HG03108 (cell line): ENCODE measurements at regions not wholly inside any gene's neighbourhood (a gene's known extent, or its start where the extent isn't known, plus 50 kb on each side); places are given as distances from the start of the nearest gene placed in this dataset.

Experiments
- ATAC-seq: cut with Tn5 transposase; IDR thresholded peaks from one replicate; pipeline ENCODE4 v1.9.1; 2021; ENCODE audit warnings: moderate library complexity; ENCODE audit not compliant: unreplicated experiment

DNA sequence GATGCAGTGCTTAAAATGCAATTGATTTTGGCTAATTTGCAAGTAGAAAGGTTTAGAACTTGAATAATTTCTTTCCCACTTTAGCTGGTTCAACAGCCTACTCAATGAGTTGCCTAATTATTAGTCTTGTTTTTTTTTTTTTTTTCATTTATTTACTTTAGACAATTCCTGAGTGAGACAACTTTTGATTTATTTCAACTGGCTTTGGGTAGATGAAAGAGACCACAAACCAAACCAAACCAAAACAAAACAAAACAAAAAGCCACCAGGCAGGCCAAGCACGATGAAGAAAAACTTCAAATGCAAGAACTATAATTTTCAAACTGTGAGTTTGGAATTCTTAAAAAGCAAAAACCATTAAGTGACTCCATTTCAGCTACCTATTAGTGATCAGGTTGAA lies 469.9 kb downstream of the GBE1 start:
- ATAC-seq = no peak

DNA sequence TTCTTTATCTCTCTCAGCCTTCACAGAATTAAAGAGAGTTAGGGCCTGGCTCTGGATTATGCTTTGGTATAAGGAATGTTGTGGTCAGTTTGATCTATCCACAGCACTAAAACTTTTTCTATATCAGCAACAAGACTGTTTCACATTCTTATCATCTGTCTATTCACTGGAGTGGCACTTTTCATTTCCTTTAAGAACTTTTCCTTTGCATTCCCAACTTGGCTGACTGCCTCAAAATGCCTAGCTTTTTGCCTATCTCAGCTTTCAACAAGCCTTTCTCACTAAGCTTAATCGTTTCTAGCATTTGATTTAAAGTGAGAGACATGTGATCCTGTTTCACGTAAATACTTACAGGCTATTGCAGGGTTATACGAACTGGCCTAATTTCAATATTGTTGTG lies 471.8 kb downstream of the GBE1 start:
- no peak for ATAC-seq

DNA sequence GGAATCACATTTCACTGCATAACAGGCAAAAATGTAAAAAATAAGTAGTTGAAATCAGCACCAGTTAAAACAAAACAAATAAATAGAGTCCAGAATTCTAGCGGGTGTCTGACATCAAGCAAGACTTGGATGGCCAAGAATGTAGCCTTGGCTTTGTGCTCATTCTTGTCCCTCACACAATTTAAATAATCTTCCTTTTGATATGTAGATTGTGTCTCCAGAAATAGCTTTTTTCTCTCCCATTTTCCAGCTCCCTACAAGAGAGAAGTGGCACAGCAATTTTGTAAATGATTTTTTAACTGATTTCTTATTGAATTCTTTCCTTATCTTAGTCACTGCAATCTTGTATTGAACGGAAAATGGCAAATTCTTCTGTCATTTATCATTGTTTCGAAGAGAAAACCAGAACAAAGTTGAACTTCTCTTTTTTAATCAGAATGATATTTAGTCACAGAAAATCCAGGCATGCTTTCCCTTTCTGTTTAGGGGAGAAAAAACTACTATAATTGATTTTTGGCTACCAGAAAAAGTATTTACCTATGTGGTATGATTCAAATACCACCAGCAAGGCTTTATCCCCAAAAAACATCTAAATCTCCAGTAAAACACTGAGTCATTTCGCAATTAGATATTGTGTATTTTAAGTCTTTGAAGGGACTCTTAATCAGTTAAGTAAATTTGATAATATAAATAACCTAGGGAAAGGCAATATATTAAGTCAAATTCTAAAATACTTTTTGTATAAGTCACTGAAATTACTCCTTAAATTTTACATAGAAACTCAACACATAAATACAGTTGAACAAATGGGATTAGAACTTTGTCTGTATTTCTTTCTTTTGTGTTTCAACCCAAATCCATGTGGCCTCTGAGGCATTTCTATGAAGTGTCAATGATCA lies 481.7 kb downstream of the GBE1 start:
- no peak for ATAC-seq

DNA sequence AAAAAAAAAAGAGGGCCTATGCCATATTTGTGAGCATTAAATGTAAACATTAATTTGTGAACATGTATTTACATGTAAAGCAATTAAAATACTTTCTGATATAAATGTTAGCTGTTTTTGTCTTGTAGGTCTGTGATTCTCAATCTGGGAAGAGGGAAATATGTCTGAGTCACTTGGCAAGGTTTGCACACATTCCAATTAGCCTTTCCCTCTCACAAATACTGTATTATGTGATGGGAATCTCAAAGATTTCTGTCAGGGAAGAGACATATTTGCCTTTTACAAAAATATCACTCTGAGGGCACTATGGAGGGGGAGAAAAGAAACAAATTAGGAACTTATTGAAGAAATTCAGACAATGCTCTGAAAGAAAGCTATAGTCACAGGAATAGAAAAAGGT lies 483.6 kb downstream of the GBE1 start:
- ATAC-seq = no peak

DNA sequence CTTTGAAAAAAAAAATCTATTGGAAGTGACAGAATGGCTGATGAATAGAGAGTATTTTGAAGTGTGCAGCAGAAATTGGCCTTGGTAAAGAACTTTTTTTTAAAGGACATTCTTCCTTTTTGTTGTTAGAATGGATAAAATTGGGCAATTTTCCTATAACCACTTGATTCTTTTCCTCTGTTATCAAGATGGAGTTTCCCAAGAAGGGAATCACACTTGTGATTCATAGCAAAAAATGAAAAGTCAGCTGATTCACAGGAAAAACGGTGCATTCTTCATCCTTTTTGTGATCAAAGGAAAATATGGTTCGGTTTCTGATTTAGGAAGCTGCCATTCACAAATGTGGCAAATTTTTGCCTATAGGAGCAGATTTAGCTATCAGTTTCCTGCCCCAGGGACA lies 486.8 kb downstream of the GBE1 start:
- no peak for ATAC-seq

DNA sequence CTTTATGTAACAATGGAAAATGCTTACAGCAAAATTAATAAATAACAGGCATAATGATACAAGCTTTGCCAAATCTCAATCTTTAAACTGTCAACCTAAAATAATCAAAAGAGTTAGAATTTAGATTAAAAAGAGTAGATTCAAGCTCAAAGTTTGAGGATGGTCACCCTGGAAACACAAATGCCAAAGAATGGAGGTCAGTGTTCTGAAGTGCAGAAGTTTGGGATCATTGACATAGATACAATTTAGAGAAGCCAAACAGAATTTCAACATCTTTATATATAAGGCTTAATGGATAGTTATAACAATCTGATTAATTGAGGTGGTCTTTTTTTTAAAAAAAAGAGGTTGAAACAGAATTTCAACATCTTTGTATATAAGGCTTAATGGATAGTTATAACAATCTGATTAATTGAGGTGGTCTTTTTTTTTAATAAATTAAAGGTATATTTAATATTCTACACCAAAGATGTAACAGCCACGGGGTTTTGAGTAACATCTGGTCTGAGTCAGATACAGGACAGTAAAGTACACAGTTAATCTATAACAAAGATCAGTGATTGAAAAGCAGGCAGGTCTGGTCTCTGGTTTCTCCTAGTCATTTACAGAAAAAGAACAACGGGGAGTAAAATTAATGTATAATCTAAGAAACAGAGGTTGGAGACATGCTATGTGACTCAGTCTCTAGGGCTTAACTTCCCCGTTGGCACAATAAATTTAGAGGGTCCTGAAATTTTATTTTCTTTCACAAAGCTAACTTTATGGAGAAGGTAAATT lies 490.7 kb downstream of the GBE1 start:
- peak; percentile 100 for ATAC-seq

DNA sequence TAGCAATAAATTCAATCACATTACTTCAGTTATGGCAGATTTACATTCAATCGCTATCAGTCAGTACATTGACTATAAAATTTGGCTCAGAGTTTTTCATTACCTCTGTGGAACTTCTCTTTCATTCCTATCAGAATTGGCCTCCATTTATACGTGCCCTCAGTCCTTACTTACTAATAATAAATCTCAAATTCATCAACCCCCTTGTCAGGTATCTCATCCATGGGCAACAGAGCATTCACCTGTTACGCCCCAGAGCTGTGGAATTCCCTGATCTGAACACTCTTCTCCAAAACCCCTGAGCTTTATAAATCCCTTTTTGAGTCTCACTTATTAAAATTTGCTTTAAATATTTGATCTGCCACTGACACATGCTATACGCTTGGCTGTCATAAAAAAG lies 492.9 kb downstream of the GBE1 start:
- no peak for ATAC-seq

DNA sequence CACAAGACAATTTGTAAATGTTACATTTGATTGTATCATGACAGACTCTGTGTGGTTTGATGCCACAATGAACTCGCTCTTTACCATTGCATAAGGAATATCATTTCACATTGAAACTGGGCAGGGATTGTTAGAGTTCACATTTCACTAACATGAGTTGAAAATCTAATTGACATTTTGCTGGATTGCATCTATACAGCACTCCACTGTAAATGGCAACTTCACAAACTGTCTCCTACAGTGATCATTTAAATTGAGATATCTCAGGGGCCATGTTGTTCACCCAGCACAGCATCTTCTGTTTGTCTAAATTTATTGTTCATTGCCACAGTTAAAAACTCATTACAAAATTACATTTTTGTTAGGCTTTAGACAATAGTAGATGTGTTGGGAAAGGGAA lies 499.4 kb downstream of the GBE1 start:
- no peak for ATAC-seq

DNA sequence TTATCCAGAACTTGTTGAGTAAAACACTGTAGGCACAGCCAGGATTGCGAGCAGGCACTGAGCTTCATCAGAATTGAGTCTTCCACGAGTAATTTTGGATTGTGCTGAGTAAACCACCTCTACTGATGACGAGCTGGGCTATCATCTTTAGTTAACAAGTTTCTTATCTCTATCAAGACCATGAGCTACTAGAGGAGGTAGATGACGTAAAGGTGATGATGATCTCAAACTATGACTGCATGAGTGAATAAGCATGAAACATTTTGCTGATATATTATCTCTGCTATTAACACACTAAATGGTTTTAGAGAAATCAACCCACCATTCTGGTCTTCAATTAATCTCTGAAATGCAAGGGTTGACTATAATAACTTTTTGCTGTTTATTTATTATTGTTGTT lies 506.0 kb downstream of the GBE1 start:
- no peak for ATAC-seq

DNA sequence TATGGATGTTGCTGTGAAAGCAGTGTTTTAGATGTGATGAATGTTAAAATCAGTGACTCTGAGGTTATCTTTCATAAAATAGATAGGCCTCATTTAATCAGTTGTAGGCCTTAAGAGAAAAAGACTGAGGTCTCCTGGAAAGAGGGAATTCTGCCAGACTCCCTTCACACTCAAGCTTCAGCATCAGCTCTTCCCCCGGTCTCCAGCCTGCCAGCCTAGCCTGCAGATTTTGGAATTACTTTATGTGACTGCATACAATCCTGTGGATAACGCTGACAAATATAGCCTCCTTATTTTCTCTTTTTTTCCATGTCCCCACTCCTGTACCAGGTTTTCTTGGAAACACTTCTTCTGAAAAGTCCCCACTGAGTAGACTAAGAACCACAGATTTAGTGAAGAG lies 510.3 kb downstream of the GBE1 start:
- no peak for ATAC-seq

DNA sequence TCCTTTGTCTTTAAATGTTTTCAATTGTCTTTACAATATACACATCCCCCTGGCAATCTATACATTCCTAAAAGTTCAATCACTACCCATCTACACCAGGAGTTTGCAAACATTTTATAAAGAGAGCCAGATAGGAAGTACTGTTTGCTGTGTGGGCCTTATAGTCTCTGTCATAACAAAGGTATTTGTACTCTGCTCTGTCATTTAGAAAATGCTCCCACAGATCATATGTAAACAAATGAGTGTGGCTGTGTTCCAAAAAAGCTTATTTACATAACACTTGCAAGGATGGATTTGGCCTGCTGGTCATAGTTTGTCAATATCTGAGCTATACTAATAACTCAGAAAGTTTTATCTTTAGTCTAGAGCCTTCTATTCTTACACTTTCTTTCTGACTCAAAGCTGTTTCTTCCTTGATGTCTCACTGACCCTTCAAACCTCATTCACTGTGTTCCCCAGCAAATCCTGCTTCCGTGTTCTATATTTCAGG lies 511.9 kb downstream of the GBE1 start:
- peak; percentile 76 for ATAC-seq

DNA sequence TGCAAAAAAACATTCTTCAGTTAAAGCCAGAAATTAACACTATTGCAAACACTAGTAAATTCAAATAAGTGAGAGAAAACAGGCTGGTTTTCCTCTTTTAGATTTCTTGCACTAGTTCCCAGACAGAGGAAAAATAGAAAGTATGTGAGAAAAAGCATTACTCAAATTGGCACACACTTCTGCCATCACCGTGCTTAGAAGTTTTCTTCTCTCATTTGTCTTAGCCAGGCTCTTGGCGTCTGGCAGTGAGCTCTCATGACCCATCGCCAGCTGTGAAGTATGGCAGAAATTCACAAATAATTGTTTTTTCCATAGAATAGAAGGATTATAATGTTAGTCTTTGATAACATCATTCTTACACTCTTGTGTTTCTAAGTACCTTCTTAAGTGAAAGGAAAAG lies 515.9 kb downstream of the GBE1 start:
- no peak for ATAC-seq

DNA sequence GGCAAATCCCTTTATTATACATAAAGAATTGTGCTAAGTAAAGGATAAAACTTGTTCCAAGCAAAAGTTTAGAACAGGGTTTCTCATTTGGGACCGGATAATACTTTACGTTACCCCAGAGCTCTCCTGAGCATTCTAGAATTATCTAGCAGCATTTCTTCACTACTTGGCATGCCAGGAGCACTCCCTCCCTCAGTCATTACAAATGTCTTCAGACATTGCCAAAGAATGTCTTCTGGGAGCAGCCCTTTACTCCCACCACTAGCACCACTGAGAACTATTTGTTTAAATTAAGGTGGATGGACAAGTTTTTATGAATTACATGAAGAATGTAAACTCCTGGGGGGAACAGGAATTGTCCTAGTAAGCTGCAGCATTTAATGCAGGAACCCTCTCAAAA lies 516.4 kb downstream of the GBE1 start:
- ATAC-seq = no peak

DNA sequence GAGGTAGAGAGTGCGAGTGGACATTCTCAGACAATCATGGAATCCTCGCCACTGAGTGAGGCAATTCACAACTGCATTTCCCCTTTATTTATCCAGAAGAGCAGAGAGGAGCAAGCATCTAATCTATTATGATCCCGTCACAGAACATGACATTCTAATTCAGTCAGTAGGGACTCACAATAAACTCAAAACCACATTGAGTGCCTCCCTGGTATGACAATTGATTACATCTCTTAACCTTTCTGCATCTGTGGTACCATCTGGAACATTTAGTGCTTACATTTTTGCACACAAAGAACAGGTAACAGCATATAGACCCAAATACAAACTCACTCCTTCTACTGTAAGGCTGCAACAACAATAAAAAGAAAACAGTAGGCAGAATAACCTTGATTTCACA lies 517.2 kb downstream of the GBE1 start:
- ATAC-seq = no peak

DNA sequence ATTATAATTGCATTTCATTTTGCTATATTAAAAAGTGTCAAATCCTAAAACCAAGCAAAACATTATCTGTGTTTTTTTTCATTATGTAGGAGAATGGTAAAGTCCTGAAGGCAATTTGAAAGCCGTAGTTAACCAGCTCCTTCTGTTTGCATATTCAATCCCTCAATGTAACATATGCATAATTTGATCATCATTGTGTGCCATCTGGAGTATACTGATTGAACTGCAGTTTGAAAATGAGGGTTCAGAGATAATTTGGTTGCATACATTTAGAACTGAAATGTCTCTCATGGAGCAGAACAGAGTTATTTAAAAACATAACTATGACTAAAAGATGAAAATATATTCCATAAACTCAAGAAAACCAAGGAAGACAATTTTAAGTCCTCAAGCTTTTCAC lies 518.6 kb downstream of the GBE1 start:
- ATAC-seq = no peak

DNA sequence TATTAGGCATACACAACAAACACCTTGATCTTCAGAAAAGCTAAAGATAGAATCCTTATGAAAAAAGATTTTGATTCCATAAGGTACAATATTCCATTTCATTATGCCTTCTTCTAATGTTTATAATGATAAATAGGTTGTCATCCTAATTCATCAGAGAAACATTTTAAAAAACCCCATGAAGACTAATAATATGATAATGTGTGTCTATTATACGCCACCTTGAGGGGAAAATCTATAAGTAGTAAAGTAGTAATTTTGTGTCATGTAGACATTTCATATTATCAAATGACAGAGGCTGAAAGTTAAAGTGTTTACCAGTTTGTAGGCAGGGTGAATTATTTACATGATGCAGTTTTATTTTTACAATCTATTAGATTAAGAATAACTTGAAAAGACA lies 524.3 kb downstream of the GBE1 start:
- no peak for ATAC-seq

DNA sequence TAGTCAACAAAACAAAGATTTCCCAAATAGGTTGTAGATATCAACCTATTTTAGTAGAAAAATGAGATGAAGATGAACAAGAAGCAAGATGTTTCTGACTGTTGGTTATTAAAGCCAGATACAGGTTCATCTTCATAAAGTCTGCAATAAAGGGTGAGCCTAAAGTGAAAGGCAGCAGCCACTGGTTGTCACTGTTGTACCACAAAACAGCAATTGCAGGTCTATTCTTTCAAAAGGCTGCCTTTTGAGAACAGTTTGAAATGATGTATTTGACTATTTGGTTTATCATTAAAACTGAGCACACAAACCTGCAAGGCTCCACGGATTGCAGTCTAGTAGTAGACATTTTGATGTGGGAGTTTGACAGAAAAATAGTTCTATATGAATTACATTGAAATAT lies 543.4 kb downstream of the GBE1 start:
- ATAC-seq = no peak

DNA sequence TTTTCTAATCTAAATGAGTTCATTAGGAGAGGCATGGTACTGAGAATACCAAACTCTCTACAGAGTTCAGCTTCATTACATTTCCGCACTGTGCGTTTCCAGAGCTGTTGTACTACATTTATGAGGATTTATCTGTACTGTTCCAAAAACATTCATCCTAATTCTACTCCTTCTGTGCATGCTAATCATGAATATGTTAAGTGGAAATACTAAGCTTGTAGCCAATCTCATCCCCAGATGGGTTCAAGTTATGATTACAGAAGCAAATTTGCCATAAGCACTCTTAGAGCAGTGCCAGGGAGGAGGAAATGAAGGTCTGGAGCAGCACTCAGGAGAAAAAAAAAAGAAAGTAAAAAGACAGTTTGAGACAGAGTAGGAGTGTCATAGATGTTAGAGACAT lies 544.3 kb downstream of the GBE1 start:
- no peak for ATAC-seq

DNA sequence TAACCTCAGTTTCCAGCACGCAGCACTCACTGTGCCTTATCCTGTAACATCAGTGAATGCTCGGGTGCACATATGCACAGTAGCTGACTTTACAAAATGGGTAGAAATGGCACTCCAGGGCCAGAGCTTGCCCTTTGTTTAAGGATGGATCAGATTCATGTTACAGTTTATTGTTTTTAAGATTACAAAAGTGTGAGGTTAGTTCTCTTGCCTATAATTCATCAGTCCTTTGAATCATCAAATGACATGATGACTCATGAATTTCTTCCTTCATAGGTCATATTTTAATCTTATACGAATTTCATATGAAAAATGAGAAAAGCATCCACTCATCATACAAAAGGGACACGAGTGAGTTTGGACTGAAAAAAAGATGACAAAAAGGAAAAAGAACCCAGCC lies 545.3 kb downstream of the GBE1 start:
- no peak for ATAC-seq

DNA sequence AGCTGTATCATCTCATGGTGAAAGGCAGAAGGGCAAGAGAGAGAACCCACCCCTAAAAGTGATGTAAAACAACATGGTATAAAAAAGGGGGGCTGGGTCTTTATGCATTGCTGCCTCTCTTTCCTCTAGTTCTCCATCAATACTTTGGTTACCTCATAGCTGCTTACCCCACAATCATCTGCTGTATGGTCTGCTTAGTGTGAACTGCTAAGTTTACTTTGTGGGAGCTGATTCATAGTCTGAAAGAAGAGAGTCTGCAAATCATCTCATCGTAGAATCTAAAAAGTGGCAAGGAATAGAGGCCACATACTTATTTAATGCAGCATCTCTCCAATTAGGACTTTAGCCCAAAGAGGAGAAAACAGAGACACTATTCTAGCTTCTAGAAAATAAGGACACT lies 546.8 kb downstream of the GBE1 start:
- ATAC-seq = no peak

DNA sequence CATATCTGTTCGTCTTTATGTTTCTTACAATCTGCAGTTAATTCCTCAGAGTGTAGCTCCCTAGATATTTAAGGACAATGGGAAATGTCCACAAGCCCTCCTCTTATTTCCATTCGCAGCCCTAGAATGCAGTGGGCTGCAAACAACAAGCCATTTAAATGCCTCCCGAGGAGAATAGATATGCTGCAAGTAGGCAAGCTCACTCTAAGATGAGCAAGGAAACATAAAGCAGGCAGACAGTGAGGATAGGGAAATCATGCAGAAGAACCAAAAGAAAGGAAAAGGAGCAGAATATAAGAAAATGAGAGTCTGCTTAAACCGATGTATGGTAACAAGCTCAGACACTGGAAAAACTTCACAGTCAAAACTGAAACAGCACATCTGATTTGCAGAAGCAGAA lies 561.9 kb downstream of the GBE1 start:
- no peak for ATAC-seq

DNA sequence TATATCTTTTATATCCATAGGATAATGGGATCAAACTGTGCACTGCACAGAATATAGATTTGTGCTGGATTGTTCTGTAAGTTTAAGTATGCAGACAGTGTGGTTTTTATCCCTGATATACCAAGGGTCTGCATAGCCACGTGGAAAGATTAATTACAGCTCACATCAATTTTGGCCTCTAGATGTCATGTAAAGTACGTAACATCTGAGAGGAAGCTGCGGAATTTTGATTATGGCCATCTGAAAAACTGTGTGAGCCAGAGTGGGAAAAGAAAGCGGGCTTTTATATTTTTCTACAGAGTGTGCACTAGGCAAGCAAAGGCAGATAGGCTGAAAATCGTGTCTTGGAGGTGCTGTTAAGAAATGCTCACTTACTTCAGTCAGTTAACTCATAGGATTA lies 562.7 kb downstream of the GBE1 start:
- ATAC-seq = no peak
